H9 (cell line): ENCODE measurements at regions not wholly inside any gene's neighbourhood (a gene's known extent, or its start where the extent isn't known, plus 50 kb on each side); places are given as distances from the start of the nearest gene placed in this dataset.

Source experiments
- DNase-seq: peaks from one replicate; pipeline ENCODE4 v3.0.0-alpha.2; 2017
- H2AFZ ChIP-seq: one replicate; pipeline ENCODE4 v1.6.1; 2013; ENCODE audit warnings: mild to moderate bottlenecking, low read length, control low read depth, moderate library complexity
- H2AK5ac ChIP-seq: 2 replicates; pipeline ENCODE4 v1.6.1; 2013; ENCODE audit warnings: low read length, control low read depth, mixed read lengths; ENCODE audit not compliant: insufficient read length
- H2BK120ac ChIP-seq: one replicate; pipeline ENCODE4 v1.6.1; 2013; ENCODE audit warnings: low read depth, mild to moderate bottlenecking, low read length, control low read depth, inconsistent platforms; ENCODE audit not compliant: poor library complexity, severe bottlenecking
- H2BK12ac ChIP-seq: 2 replicates; pipeline ENCODE4 v1.6.1; 2013; ENCODE audit warnings: low read length, control low read depth, mixed read lengths, low read depth; ENCODE audit not compliant: insufficient read length
- H2BK15ac ChIP-seq: 2 replicates; pipeline ENCODE4 v1.6.1; 2013; ENCODE audit warnings: low read depth, low read length, control low read depth
- H2BK20ac ChIP-seq: one replicate; pipeline ENCODE4 v1.6.1; 2013; ENCODE audit warnings: low read depth, mild to moderate bottlenecking, low read length, control low read depth, inconsistent platforms; ENCODE audit not compliant: poor library complexity, severe bottlenecking
- H2BK5ac ChIP-seq: 2 replicates; pipeline ENCODE4 v1.6.1; 2013; ENCODE audit warnings: low read length, control low read depth, mixed read lengths; ENCODE audit not compliant: insufficient read length
- H3K14ac ChIP-seq: 2 replicates; pipeline ENCODE4 v1.6.1; 2013; ENCODE audit warnings: low read length, control low read depth; ENCODE audit not compliant: insufficient read depth
- H3K18ac ChIP-seq: 2 replicates; pipeline ENCODE4 v1.6.1; 2013; ENCODE audit warnings: low read depth, mild to moderate bottlenecking, mixed read lengths, low read length, control low read depth; ENCODE audit not compliant: insufficient read length
- H3K23ac ChIP-seq: 2 replicates; pipeline ENCODE4 v1.6.1; 2013; ENCODE audit warnings: low read length, control low read depth, mixed read lengths, low read depth; ENCODE audit not compliant: insufficient read length
- H3K23me2 ChIP-seq: 2 replicates; pipeline ENCODE4 v1.6.1; 2013; ENCODE audit warnings: low read depth, mild to moderate bottlenecking, mixed read lengths, low read length, control low read depth; ENCODE audit not compliant: insufficient read length, poor library complexity, severe bottlenecking
- H3K27ac ChIP-seq: 2 replicates; pipeline ENCODE4 v1.5.1; 2013; ENCODE audit warnings: low read length, control low read depth, mixed read lengths, low read depth; ENCODE audit not compliant: insufficient read length
- H3K27me3 ChIP-seq: 2 replicates; pipeline ENCODE4 v1.6.1; 2013; ENCODE audit warnings: low read length, control low read depth, inconsistent platforms; ENCODE audit not compliant: insufficient read depth
- H3K4ac ChIP-seq: 2 replicates; pipeline ENCODE4 v1.6.1; 2013; ENCODE audit warnings: low read depth, mild to moderate bottlenecking, control low read depth, inconsistent platforms, low read length, moderate library complexity
- H3K4me1 ChIP-seq: 2 replicates; pipeline ENCODE4 v1.6.1; 2013; ENCODE audit warnings: low read length, control low read depth, inconsistent platforms; ENCODE audit not compliant: insufficient read depth
- H3K4me2 ChIP-seq: 2 replicates; pipeline ENCODE4 v1.6.1; 2013; ENCODE audit warnings: low read length, control low read depth, mixed read lengths; ENCODE audit not compliant: insufficient read length, insufficient read depth
- H3K56ac ChIP-seq: 2 replicates; pipeline ENCODE4 v1.6.1; 2013; ENCODE audit warnings: low read depth, mild to moderate bottlenecking, mixed read lengths, low read length, control low read depth; ENCODE audit not compliant: insufficient read length
- H3K79me1 ChIP-seq: 2 replicates; pipeline ENCODE4 v1.6.1; 2013; ENCODE audit warnings: low read depth, mild to moderate bottlenecking, moderate library complexity, low read length, control low read depth, inconsistent platforms; ENCODE audit not compliant: insufficient read depth, poor library complexity, severe bottlenecking
- H3K79me2 ChIP-seq: 2 replicates; pipeline ENCODE4 v1.6.1; 2013; ENCODE audit warnings: low read length, control low read depth, inconsistent platforms; ENCODE audit not compliant: insufficient read depth
- H3K9ac ChIP-seq: 2 replicates; pipeline ENCODE4 v1.6.1; 2013; ENCODE audit warnings: low read length, control low read depth, mixed read lengths; ENCODE audit not compliant: insufficient read length; ENCODE audit errors: extremely low read depth
- H3K9me3 ChIP-seq: one replicate; pipeline ENCODE4 v1.6.1; 2013; ENCODE audit warnings: low read depth, low read length, inconsistent platforms; ENCODE audit not compliant: control insufficient read depth
- H3T11ph ChIP-seq: one replicate; pipeline ENCODE4 v1.6.1; 2013; ENCODE audit warnings: mild to moderate bottlenecking, low read length, control low read depth, inconsistent platforms
- H4K20me1 ChIP-seq: one replicate; pipeline ENCODE4 v1.6.1; 2013; ENCODE audit not compliant: control insufficient read depth, insufficient read length, insufficient read depth
- H4K5ac ChIP-seq: 2 replicates; pipeline ENCODE4 v1.6.1; 2013; ENCODE audit warnings: low read depth, mild to moderate bottlenecking, mixed read lengths, low read length, control low read depth; ENCODE audit not compliant: insufficient read length
- H4K8ac ChIP-seq: replicated peaks from 2 replicates; pipeline ENCODE4 v1.6.1; 2013; ENCODE audit warnings: low read length, control low read depth, mixed read lengths, low read depth; ENCODE audit not compliant: insufficient read length
- H4K91ac ChIP-seq: 2 replicates; pipeline ENCODE4 v1.6.1; 2013; ENCODE audit warnings: low read depth, mild to moderate bottlenecking, moderate library complexity, mixed read lengths, low read length, control low read depth; ENCODE audit not compliant: insufficient read length
- H3K27ac Mint-ChIP-seq, 3 experiments: 2 replicates in 2 of 3; 3 replicates in 1 of 3; pipeline ENCODE4 v1.8.0; 2020 to 2021; ENCODE audit warnings: mixed read lengths in 3 of 3, mild to moderate bottlenecking in 1 of 3, moderate library complexity in 1 of 3
- H3K27me3 Mint-ChIP-seq: 2 replicates; pipeline ENCODE4 v1.8.0; 2021; ENCODE audit warnings: low read depth, mild to moderate bottlenecking, moderate library complexity, mixed read lengths
- H3K36me3 Mint-ChIP-seq, 3 experiments: 2 replicates in 2 of 3; 3 replicates in 1 of 3; pipeline ENCODE4 v1.8.0; 2020 to 2021; ENCODE audit warnings: low read depth in 3 of 3, mixed read lengths in 3 of 3; ENCODE audit not compliant: insufficient read depth in 1 of 3
- H3K4me1 Mint-ChIP-seq, 2 experiments: 2 replicates each; pipeline ENCODE4 v1.8.0; 2020; ENCODE audit warnings: mixed read lengths in 2 of 2
- H3K4me3 Mint-ChIP-seq, 2 experiments: 2 replicates in 1 of 2; 3 replicates in 1 of 2; pipeline ENCODE4 v1.8.0; 2020 to 2021; ENCODE audit warnings: mild to moderate bottlenecking in 2 of 2, mixed read lengths in 2 of 2, moderate library complexity in 1 of 2
- H3K9me3 Mint-ChIP-seq, 2 experiments: 2 replicates in 1 of 2; 3 replicates in 1 of 2; pipeline ENCODE4 v1.8.0; 2020; ENCODE audit warnings: mild to moderate bottlenecking in 2 of 2, mixed read lengths in 2 of 2, moderate library complexity in 1 of 2
- WGBS: extraction: QIAGEN DNeasy Blood & Tissue Kit; methylation state at CpG from one replicate; pipeline ENCODE4 v1.1.7; 2013; ENCODE audit warnings: missing lambda C conversion rate, low lambda C conversion rate, mixed read lengths; ENCODE audit not compliant: insufficient read length; ENCODE audit errors: extremely low coverage; 5-methylcytosine and 5-hydroxymethylcytosine counted together
- TF ChIP-seq, protein P1 (sequence below): fragments of 200-600 bp; sonication (generic); conservative IDR thresholded peaks from 3 replicates; pipeline ENCODE4 v1.8.0; 2021; ENCODE audit warnings: antibody characterized with exemption, mild to moderate bottlenecking

DNA sequence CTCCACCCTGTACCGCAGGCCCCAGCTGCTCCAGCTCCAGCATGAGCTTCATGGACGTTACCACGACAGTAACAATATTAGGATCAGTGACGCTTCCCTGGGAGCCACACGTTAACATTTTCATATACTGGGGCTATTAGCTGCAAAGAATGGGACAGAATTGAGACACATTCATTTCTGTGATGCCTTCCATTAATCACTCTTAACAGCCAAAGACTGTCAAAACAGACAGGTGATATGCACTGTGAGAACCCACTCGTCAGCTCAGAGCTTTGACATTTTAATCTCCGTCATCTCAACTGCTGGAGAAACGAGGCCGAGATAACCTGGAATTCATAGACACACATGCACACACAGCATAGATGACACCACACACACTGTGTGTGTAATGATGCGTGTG lies 408.4 kb upstream of the SHH start:
- H3K27me3 Mint-ChIP-seq: peaks cover 6% of the 10 kb centered on the region
- no peak overlapping the region for H2BK5ac ChIP-seq

More for the DNA sequence above, 408.4 kb upstream of the SHH start:
- Mint-ChIP-seq H3K27ac (no peak overlapping the region), H3K4me3 (no peak overlapping the region), H3K9me3 (peaks cover 0 to 3% of the 10 kb centered on the region in 2 experiments; a peak in 2 of 5 replicates), H3K4me1 (no peaks in the 10 kb centered on the region), H3K36me3 (no peaks in the 10 kb centered on the region; a peak in 1 of 7 replicates)
- Histone ChIP-seq H2BK20ac (no peak overlapping the region), H3K9me3 (no peaks in the 10 kb centered on the region), H3K79me1 (no peaks in the 10 kb centered on the region), H2AK5ac (no peak overlapping the region), H3K9ac (no peak overlapping the region), H3K23ac (no peak overlapping the region), H3T11ph (no peak overlapping the region), H4K8ac (no peak overlapping the region), H2BK12ac (no peak overlapping the region), H3K23me2 (no peaks in the 10 kb centered on the region), H4K91ac (no peak overlapping the region), H3K27me3 (no peaks in the 10 kb centered on the region), H3K56ac (no peak overlapping the region), H2AFZ (no peak overlapping the region), H3K4ac (no peak overlapping the region), H3K4me1 (no peaks in the 10 kb centered on the region), H4K20me1 (no peaks in the 10 kb centered on the region), H3K79me2 (no peaks in the 10 kb centered on the region), H2BK15ac (no peak overlapping the region), H3K4me2 (no peak overlapping the region), H3K14ac (no peak overlapping the region), H2BK120ac (no peak overlapping the region), H3K18ac (no peak overlapping the region), H3K27ac (no peak overlapping the region), H4K5ac (no peak overlapping the region)
- TF ChIP-seq, protein P1, sequence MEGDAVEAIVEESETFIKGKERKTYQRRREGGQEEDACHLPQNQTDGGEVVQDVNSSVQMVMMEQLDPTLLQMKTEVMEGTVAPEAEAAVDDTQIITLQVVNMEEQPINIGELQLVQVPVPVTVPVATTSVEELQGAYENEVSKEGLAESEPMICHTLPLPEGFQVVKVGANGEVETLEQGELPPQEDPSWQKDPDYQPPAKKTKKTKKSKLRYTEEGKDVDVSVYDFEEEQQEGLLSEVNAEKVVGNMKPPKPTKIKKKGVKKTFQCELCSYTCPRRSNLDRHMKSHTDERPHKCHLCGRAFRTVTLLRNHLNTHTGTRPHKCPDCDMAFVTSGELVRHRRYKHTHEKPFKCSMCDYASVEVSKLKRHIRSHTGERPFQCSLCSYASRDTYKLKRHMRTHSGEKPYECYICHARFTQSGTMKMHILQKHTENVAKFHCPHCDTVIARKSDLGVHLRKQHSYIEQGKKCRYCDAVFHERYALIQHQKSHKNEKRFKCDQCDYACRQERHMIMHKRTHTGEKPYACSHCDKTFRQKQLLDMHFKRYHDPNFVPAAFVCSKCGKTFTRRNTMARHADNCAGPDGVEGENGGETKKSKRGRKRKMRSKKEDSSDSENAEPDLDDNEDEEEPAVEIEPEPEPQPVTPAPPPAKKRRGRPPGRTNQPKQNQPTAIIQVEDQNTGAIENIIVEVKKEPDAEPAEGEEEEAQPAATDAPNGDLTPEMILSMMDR: no peak
- no CpG with 5 or more reads among the region's 10 CpGs for WGBS
- no peak for DNase-seq
